ENCODE measurements at regions not wholly inside any gene's neighbourhood (a gene's known extent, or its start where the extent isn't known, plus 50 kb on each side); places are given as distances from the start of the nearest gene placed in this dataset.

GRCh38 chr18:29163596-29163995 is 986.7 kb upstream of the CDH2 start:
- Histone ChIP-seq H2BK15ac (ENCODE audit: low read depth, low read length) (no peak overlapping the region), H3K27me3 (ENCODE audit: insufficient read depth, low read length) (no peaks in the 10 kb centered on the region), H4K91ac (ENCODE audit: insufficient read length, low read depth, low read length) (no peak overlapping the region), H3K56ac (ENCODE audit: insufficient read length, low read depth, low read length) (no peak overlapping the region), H2BK5ac (ENCODE audit: insufficient read length, low read length) (no peak overlapping the region), H4K20me1 (ENCODE audit: control insufficient read depth, insufficient read depth, insufficient read length) (no peaks in the 10 kb centered on the region), H3K23me2 (ENCODE audit: insufficient read length, low read depth, low read length, poor library complexity, severe bottlenecking) (no peaks in the 10 kb centered on the region), H3K9me3 (ENCODE audit: control insufficient read depth, low read depth, low read length) (no peaks in the 10 kb centered on the region), H3K4me1 (ENCODE audit: insufficient read depth, low read length) (no peaks in the 10 kb centered on the region; the same call in 1 of the 2 replicates), H3K23ac (ENCODE audit: insufficient read length, low read depth, low read length) (no peak overlapping the region), H2AFZ (ENCODE audit: low read length) (no peak overlapping the region), H4K5ac (ENCODE audit: insufficient read length, low read depth, low read length) (no peak overlapping the region), H3K4ac (ENCODE audit: low read depth, low read length) (no peak overlapping the region), H3K9ac (ENCODE audit: extremely low read depth, insufficient read length, low read length) (no peak overlapping the region), H2AK5ac (ENCODE audit: insufficient read length, low read length) (no peak overlapping the region), H3K4me2 (ENCODE audit: insufficient read depth, insufficient read length, low read length) (no peak overlapping the region), H3K18ac (ENCODE audit: insufficient read length, low read depth, low read length) (no peak overlapping the region), H4K8ac (replicated peaks; ENCODE audit: insufficient read length, low read depth, low read length) (no peak overlapping the region), H2BK120ac (ENCODE audit: low read depth, low read length, poor library complexity, severe bottlenecking) (no peak overlapping the region), H3K14ac (ENCODE audit: insufficient read depth, low read length) (no peak overlapping the region), H3K79me2 (ENCODE audit: insufficient read depth, low read length) (no peaks in the 10 kb centered on the region), H2BK20ac (ENCODE audit: low read depth, low read length, poor library complexity, severe bottlenecking) (no peak overlapping the region), H3T11ph (ENCODE audit: low read length) (no peak overlapping the region), H3K79me1 (ENCODE audit: insufficient read depth, low read depth, low read length, poor library complexity, severe bottlenecking) (no peaks in the 10 kb centered on the region), H3K27ac (ENCODE audit: insufficient read length, low read depth, low read length) (no peak overlapping the region), H2BK12ac (ENCODE audit: insufficient read length, low read depth, low read length) (no peak overlapping the region)
- Mint-ChIP-seq H3K4me3 (no peak overlapping the region), H3K27me3 (ENCODE audit: low read depth) (no peaks in the 10 kb centered on the region), H3K36me3 (ENCODE audit: insufficient read depth in 1 of 3, low read depth in 3 of 3) (peaks cover 0 to 4% (median 3%) of the 10 kb centered on the region in 3 experiments; a peak in 3 of 7 replicates), H3K9me3 (peaks cover 3 to 7% of the 10 kb centered on the region in 2 experiments; a peak in 4 of 5 replicates), H3K27ac (no peak overlapping the region; a peak in 1 of 7 replicates), H3K4me1 (peaks cover 22 to 33% of the 10 kb centered on the region in 2 experiments)
- DNase-seq = no peak
- no peak for TF ChIP-seq CTCF (conservative IDR thresholded peaks at IDR 0.05)
